Testis (tissue), 2 donors: ENCODE measurements at regions not wholly inside any gene's neighbourhood (a gene's known extent, or its start where the extent isn't known, plus 50 kb on each side); places are given as distances from the start of the nearest gene placed in this dataset.

Source experiments
- DNase-seq: peaks from one replicate; pipeline ENCODE4 v3.0.0-alpha.2; 2019
- H3K27ac ChIP-seq, 2 donors: fragments of 200-600 bp; sonication (generic); one replicate each; pipeline ENCODE4 v1.5.1; 2019
- H3K27me3 ChIP-seq: fragments of 200-600 bp; sonication (generic); one replicate; pipeline ENCODE4 v1.5.1; 2019
- H3K36me3 ChIP-seq: fragments of 200-600 bp; sonication (generic); one replicate; pipeline ENCODE4 v1.5.1; 2017; ENCODE audit warnings: low read depth; ENCODE audit errors: missing control alignments
- H3K4me1 ChIP-seq: fragments of 200-600 bp; sonication (generic); one replicate; pipeline ENCODE4 v1.5.1; 2019
- H3K4me3 ChIP-seq, 2 donors: fragments of 200-600 bp; sonication (generic); one replicate each; pipeline ENCODE4 v1.5.1; 2017 to 2019
- H3K9me3 ChIP-seq: fragments of 200-600 bp; sonication (generic); one replicate; pipeline ENCODE4 v1.5.1; 2017
- POLR2A ChIP-seq: fragments of 450-650 bp; IDR thresholded peaks from one replicate; pipeline ENCODE4 v1.6.1; 2017; ENCODE audit warnings: antibody characterized with exemption, mild to moderate bottlenecking, moderate library complexity
- WGBS, 2 donors: methylation state at CpG; one replicate each; pipeline ENCODE4 v1.1.5; 2018; 5-methylcytosine and 5-hydroxymethylcytosine counted together
- intact Hi-C: fragments of 100-400 bp; cut with DNase I; formaldehyde crosslinking; loops from one replicate; pipeline ENCODE4 v1.15.1; 2023; ENCODE audit warnings: low total_unique reads
- TF ChIP-seq, protein P1 (sequence below), 3 experiments: fragments of 450-650 bp in 2 of 3; fragments of 200-600 bp in 1 of 3; sonication (generic) in 1 of 3; IDR thresholded peaks; one replicate each; pipeline ENCODE4 v1.5.1; 2016 to 2019; ENCODE audit warnings: antibody characterized with exemption in 3 of 3, mild to moderate bottlenecking in 2 of 3, moderate library complexity in 1 of 3

DNA sequence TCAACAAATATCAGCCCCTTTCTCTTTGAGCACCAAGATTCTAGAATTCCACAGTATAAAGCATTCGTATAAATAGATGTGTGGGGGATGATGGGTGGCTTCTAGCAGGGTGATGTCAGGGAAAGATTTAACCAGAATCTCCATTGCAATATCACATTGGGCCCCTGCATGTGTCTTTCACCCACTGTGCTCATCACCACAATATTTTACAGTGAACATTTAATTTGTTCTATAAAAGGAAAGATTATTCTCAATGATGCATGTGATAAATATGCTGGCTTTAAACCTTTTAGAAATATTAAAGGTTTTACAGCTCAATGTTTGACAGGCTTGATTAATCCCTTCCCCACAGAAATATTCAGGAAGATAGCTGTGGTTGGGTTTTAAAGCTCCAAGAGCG is 457.8 kb upstream of the DAB1 start:
- no peaks in the 10 kb centered on the region for H3K4me1 ChIP-seq
- H3K9me3 ChIP-seq = no peaks in the 10 kb centered on the region
- no peak overlapping the region for H3K27ac ChIP-seq
- H3K4me3 ChIP-seq = no peak overlapping the region
- DNase-seq = no peak
- H3K36me3 ChIP-seq = no peaks in the 10 kb centered on the region
- TF ChIP-seq, protein P1, sequence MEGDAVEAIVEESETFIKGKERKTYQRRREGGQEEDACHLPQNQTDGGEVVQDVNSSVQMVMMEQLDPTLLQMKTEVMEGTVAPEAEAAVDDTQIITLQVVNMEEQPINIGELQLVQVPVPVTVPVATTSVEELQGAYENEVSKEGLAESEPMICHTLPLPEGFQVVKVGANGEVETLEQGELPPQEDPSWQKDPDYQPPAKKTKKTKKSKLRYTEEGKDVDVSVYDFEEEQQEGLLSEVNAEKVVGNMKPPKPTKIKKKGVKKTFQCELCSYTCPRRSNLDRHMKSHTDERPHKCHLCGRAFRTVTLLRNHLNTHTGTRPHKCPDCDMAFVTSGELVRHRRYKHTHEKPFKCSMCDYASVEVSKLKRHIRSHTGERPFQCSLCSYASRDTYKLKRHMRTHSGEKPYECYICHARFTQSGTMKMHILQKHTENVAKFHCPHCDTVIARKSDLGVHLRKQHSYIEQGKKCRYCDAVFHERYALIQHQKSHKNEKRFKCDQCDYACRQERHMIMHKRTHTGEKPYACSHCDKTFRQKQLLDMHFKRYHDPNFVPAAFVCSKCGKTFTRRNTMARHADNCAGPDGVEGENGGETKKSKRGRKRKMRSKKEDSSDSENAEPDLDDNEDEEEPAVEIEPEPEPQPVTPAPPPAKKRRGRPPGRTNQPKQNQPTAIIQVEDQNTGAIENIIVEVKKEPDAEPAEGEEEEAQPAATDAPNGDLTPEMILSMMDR (IDR thresholded peaks at IDR 0.05) = no peak
- no peak for TF ChIP-seq POLR2A
- intact Hi-C loops = no loop called here
- 81 to 88% methylated on average over 2 of the region's 2 CpGs for WGBS, 2 donors
- no peaks in the 10 kb centered on the region for H3K27me3 ChIP-seq

DNA sequence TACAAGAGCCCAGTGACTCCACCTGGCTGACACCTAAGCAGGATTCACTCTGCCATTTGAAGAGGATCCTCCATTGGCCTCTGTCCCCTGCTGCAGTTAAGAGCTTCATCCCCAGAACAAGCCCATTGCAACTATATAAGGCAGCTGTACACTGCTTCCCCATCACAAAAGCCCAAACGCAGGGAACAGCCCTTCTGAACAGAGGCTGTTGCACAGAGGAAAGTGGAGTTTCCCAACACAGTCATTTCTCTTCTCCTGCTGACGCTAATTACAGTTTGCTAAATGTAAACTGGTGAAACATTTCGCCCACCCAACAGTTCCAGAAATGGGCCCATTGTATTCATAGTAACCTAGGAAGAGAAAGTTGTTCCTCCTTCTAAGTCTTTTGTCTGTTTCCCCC is 455.8 kb upstream of the DAB1 start:
- Histone ChIP-seq H3K4me3 (no peak overlapping the region), H3K27ac (no peak overlapping the region), H3K4me1 (no peaks in the 10 kb centered on the region), H3K9me3 (no peaks in the 10 kb centered on the region), H3K27me3 (no peaks in the 10 kb centered on the region), H3K36me3 (no peaks in the 10 kb centered on the region)
- intact Hi-C loops = no loop called here
- DNase-seq = no peak
- TF ChIP-seq POLR2A = no peak
- TF ChIP-seq, protein P1 (IDR thresholded peaks at IDR 0.05) = no peak
- WGBS, 2 donors = 88 to 90% methylated on average over 3 of the region's 3 CpGs

DNA sequence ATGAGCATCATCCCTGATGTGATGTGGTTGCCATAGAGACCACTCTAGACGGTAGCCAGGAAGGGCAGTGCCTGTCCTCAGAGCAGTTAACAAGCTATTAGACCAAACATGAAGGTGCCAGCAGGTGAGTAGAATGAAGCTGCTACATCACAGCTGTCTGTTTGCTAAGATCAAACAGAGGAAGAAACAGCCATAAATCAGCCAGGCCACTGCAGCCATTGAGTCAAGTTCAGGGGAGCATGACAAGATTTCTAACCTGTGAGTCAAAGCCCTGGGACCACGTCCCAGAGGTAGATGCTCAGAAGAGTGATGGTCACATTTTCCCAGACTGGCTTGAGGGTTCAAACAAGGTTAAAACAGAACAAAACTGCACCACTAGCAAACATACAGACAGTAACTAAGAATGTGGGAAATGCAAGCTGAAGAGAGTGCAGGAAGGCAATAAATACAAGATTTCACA is 450.6 kb upstream of the DAB1 start:
- no peak for DNase-seq
- intact Hi-C loops = no loop called here
- Histone ChIP-seq H3K36me3 (no peaks in the 10 kb centered on the region), H3K9me3 (no peaks in the 10 kb centered on the region), H3K4me3 (no peak overlapping the region), H3K27ac (no peak overlapping the region), H3K4me1 (no peaks in the 10 kb centered on the region), H3K27me3 (no peaks in the 10 kb centered on the region)
- WGBS, 2 donors = 30 to 77% methylated on average over 2 of the region's 2 CpGs
- no peak for TF ChIP-seq POLR2A
- TF ChIP-seq, protein P1 (IDR thresholded peaks at IDR 0.05) = no peak

DNA sequence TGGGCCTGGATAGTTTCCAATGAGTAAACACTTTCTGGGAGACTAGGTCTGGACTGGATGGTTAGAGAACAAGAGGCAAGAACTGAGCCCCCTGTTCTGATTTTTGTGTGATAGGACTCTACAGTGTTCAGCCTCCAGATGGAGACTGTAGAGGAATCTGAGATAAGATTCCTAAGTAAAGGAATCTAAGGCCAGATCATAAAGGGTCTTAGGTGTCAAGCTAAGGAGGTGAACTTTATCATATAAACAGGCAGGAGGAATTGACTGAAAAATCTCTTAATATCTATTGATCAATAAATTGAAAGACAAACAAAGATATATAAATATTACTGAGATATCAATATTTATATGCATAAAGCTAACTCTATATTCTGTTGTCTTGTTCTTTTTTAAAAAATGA is 449.1 kb upstream of the DAB1 start:
- Histone ChIP-seq H3K27me3 (no peaks in the 10 kb centered on the region), H3K4me1 (no peaks in the 10 kb centered on the region), H3K9me3 (no peaks in the 10 kb centered on the region), H3K36me3 (no peaks in the 10 kb centered on the region), H3K27ac (no peak overlapping the region), H3K4me3 (no peak overlapping the region)
- no peak for TF ChIP-seq POLR2A
- TF ChIP-seq, protein P1 (IDR thresholded peaks at IDR 0.05) = no peak
- DNase-seq = no peak
- intact Hi-C loops = no loop called here

DNA sequence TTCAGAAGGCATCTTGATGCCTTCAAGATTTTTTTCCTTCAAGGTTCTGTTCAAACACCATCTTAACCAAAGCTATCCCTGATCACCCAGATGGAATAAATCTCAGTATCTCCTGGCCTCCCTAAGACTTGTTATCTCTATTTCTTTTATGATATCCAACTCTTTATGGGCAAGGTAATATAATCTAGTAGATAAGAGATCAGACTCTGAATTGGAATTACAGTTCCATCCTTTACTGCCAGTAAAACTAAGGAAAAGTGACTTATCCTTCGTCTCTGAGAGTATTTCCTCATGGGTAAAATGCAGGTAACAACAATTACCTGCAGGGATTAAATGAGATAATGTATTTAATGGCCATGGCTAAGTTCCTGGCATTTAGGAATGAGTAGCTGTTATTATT is 445.0 kb upstream of the DAB1 start:
- TF ChIP-seq POLR2A = no peak
- TF ChIP-seq, protein P1 (IDR thresholded peaks at IDR 0.05) = no peak
- WGBS, 2 donors = 81 to 85% methylated on average over 1 of the region's 1 CpG

More for the DNA sequence above, 445.0 kb upstream of the DAB1 start:
- intact Hi-C loops = no loop called here
- Histone ChIP-seq H3K27ac (no peak overlapping the region), H3K27me3 (no peaks in the 10 kb centered on the region), H3K36me3 (no peaks in the 10 kb centered on the region), H3K4me3 (no peak overlapping the region), H3K4me1 (no peaks in the 10 kb centered on the region), H3K9me3 (no peaks in the 10 kb centered on the region)
- DNase-seq = no peak
